ENCODE measurements at regions not wholly inside any gene's neighbourhood (a gene's known extent, or its start where the extent isn't known, plus 50 kb on each side); places are given as distances from the start of the nearest gene placed in this dataset.

DNA sequence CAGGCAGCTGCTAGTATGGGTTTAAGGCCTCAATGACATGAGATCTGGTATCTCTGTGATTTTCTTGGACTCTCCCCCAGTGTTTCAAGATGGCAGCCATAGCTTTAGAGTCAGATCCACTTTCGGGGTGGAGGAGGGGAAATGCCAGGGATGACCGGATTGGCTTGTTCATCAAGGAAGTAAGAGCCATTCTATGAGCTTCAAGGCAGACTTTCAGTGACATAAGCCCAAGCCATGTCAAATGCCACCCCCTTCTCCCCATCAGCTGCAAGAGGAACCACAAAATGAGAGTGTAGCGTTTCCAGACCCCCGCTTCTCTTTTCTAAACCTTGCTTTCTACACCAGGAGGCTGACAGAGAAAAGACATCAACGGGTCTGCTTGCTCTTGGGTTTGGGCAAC lies 271.8 kb downstream of the PSAT1 start:
- TF ChIP-seq ZFX (IDR thresholded peaks at IDR 0.05; ENCODE audit: borderline replicate concordance), result no peak
- TF ChIP-seq, protein P1, sequence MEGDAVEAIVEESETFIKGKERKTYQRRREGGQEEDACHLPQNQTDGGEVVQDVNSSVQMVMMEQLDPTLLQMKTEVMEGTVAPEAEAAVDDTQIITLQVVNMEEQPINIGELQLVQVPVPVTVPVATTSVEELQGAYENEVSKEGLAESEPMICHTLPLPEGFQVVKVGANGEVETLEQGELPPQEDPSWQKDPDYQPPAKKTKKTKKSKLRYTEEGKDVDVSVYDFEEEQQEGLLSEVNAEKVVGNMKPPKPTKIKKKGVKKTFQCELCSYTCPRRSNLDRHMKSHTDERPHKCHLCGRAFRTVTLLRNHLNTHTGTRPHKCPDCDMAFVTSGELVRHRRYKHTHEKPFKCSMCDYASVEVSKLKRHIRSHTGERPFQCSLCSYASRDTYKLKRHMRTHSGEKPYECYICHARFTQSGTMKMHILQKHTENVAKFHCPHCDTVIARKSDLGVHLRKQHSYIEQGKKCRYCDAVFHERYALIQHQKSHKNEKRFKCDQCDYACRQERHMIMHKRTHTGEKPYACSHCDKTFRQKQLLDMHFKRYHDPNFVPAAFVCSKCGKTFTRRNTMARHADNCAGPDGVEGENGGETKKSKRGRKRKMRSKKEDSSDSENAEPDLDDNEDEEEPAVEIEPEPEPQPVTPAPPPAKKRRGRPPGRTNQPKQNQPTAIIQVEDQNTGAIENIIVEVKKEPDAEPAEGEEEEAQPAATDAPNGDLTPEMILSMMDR (IDR thresholded peaks at IDR 0.05), result no peak
- no peak overlapping the region for H3K27ac ChIP-seq

DNA sequence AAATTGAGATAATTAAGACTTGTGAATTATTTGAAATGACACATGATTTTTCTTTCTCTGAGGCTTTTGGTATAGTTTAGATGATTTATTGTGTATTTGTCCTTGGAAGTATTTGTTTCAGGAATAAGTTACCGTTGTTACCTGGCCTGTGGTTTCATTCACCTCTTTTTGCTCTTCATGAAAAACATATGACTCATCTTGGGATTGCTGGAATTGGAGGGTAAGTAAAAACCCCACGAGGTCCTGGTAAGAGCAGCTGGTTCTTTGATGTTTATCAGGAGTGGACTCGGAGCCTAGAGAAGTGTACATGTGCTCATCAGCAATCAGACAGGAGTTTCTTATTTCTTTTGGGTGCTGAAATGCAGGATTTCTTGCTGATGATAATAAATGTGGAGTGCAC lies 275.3 kb downstream of the PSAT1 start:
- TF ChIP-seq, protein P1 (IDR thresholded peaks at IDR 0.05), result no peak
- no peak for TF ChIP-seq ZFX (IDR thresholded peaks at IDR 0.05; ENCODE audit: borderline replicate concordance)
- no peak overlapping the region for H3K27ac ChIP-seq

DNA sequence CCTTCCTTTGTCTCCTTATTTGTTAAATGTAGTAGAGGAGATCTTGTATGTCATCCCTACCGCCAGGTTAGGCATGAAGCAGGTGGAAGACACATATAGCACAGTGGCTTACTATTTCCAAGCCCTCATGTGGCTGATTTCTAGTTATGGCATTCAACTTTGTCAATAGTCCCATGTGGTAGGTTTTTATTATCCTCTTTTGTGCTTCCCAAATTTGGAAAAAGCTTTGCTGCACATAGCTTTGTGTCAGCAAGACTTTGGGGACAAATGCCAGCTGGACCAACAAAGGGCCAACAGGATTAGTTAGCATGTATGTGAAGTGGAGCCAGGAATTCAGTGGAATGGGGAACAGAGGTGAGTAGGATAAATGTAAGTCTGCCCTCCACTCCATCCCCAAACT lies 276.3 kb downstream of the PSAT1 start:
- no peak overlapping the region for H3K27ac ChIP-seq
- TF ChIP-seq, protein P1 (IDR thresholded peaks at IDR 0.05), result no peak
- no peak for TF ChIP-seq ZFX (IDR thresholded peaks at IDR 0.05; ENCODE audit: borderline replicate concordance)

DNA sequence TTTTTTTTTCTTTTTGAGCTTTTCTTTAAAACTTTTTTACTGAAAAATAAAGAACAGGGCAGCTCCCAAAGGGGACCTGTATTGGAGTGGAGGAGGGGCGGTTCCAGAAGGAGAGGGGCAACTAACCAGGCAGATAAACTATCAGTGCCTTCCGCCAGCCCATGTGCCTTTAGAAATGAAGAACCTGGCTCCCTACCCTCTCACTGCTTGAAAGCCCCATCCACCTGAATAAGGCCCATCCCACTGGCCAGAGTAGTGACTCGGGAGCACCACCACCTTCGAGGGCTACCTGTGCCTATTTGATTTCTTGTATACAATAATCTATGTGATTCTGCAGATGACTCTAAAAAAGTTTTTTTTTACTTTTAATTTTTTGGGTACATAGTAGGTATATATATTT lies 276.7 kb downstream of the PSAT1 start:
- H3K27ac ChIP-seq, result no peak overlapping the region
- TF ChIP-seq, protein P1 (IDR thresholded peaks at IDR 0.05), result no peak
- no peak for TF ChIP-seq ZFX (IDR thresholded peaks at IDR 0.05; ENCODE audit: borderline replicate concordance)

DNA sequence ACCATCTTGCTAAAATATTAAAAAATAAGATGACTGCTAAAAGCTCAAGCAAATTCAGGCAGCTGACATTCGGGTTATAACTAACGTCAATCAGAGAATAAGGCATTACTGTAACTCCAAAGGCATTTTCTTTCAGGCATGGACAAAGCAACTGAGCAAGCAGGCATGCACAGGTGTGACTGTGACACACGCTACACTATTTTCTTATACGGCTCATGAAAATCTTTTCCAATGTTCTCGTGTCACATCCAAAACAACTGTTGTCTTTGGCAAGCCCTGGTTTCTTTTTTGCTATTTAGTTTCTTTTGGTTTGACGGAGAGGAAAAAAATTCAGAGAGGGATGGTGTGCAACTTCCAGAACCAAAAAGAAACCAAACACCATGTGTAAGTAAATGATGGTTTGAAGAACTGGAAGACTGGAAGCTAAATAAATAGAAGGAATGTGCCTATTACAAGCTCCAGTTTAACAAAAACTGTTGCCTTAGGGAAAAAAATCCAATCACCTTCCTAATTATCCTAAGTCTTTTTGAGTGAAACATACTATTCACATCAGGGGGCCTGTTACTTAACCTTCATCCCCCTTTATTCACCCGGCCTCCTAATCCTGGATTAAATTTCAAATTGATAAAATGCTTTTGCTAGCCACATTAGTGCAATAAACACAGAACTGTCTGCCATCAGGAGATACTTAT lies 277.6 kb downstream of the PSAT1 start:
- H3K27ac ChIP-seq, result no peak overlapping the region
- TF ChIP-seq, protein P1 (IDR thresholded peaks at IDR 0.05), result no peak
- TF ChIP-seq ZFX (IDR thresholded peaks at IDR 0.05; ENCODE audit: borderline replicate concordance), result no peak

DNA sequence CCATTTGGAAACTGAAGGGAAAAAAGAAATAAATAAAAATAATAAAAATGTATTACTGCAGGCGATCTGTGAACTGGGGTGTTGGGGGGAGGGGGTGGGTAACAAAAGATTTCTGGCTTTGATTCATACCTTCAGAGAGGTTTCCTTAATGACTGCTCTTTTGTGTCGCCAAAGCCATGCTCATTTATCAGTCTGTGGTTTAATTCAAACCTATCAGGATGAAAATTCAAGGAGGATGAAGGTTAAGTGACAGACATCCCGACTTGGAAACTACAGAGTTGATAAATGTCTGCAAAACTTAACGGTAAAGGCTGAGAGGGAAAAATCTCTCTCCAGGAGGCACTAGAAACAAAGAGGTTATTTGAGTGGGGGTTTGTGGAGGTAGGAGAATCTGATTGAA lies 278.2 kb downstream of the PSAT1 start:
- TF ChIP-seq, protein P1 (IDR thresholded peaks at IDR 0.05), result no peak
- no peak for TF ChIP-seq ZFX (IDR thresholded peaks at IDR 0.05; ENCODE audit: borderline replicate concordance)
- no peak overlapping the region for H3K27ac ChIP-seq

DNA sequence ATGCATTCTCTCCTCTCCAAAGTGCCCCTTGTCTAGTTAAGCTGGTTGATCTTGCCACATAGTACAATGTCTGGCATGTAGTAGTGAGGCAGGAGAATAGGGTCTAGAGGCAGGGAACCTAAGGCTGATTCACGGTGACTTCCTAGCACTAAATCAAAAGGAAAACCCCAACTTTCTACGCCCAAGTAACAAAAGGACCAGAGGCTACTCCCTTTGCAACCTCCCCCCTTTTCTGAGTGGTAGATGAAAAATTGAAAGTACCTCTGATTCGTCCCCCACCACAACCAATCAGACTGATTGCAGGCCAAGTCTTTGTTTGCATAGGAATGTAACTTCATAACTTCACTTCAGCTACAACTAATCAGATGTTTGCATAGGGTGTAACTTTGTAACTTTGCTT lies 278.8 kb downstream of the PSAT1 start:
- no peak overlapping the region for H3K27ac ChIP-seq
- no peak for TF ChIP-seq ZFX (IDR thresholded peaks at IDR 0.05; ENCODE audit: borderline replicate concordance)
- TF ChIP-seq, protein P1 (IDR thresholded peaks at IDR 0.05), result no peak

Data from 22Rv1 (cell line).